Stimulated activated CD8-positive, alpha-beta memory T cell treated with anti-CD3 and anti-CD28 coated beads, Interleukin-7, amount 100 ng/mL, for 48 hours (primary cell): ENCODE measurements at regions not wholly inside any gene's neighbourhood (a gene's known extent, or its start where the extent isn't known, plus 50 kb on each side); places are given as distances from the start of the nearest gene placed in this dataset.
A peak's percentile ranks its signal among the peaks of the same experiment; 100 is the strongest.

ENCODE experiments used
- DNase-seq, 2 donors: peaks; one replicate each; pipeline ENCODE4 v3.0.0-alpha.2; 2020; ENCODE audit warnings: low read depth in 1 of 2; ENCODE audit errors: extremely low read depth in 1 of 2

GRCh38 chr3:113136071-113136470 lies 75.3 kb upstream of the BOC start:
- DNase-seq: no peak

GRCh38 chr3:113136544-113136943 lies 74.8 kb upstream of the BOC start:
- DNase-seq: no peak

- no peak for DNase-seq
Observed at GRCh38 chr3:113138839-113139743, 72.3 kb upstream of the BOC start.

GRCh38 chr3:113140876-113141275 lies 70.5 kb upstream of the BOC start:
- DNase-seq: peak in 1 of 2 donors; percentile 8

GRCh38 chr3:113141543-113141942 lies 69.8 kb upstream of the BOC start:
- DNase-seq: no peak

GRCh38 chr3:113142476-113142875 lies 68.9 kb upstream of the BOC start:
- DNase-seq: no peak

- DNase-seq: no peak
Observed at GRCh38 chr3:113143353-113143752, 68.0 kb upstream of the BOC start.

- no peak for DNase-seq
Observed at GRCh38 chr3:113147681-113148261, 63.6 kb upstream of the BOC start.

- DNase-seq: no peak
Observed at GRCh38 chr3:113148284-113148683, 63.1 kb upstream of the BOC start.

GRCh38 chr3:113150250-113150649 lies 61.1 kb upstream of the BOC start:
- DNase-seq: no peak

- DNase-seq: no peak
Observed at GRCh38 chr3:113151461-113152031, 59.8 kb upstream of the BOC start.

GRCh38 chr3:113152849-113153248 lies 58.5 kb upstream of the BOC start:
- DNase-seq: no peak

- no peak for DNase-seq
Observed at GRCh38 chr3:113153499-113154107, 57.8 kb upstream of the BOC start.

- no peak for DNase-seq
Observed at GRCh38 chr3:113156816-113157333, 54.5 kb upstream of the BOC start.

- DNase-seq: no peak
Observed at GRCh38 chr3:113157408-113158030, 53.8 kb upstream of the BOC start.

GRCh38 chr3:113158171-113158570 lies 53.2 kb upstream of the BOC start:
- DNase-seq: no peak
